ENCODE measurements at regions not wholly inside any gene's neighbourhood (a gene's known extent, or its start where the extent isn't known, plus 50 kb on each side); places are given as distances from the start of the nearest gene placed in this dataset.

- no peak for ATAC-seq
- no peak for DNase-seq
- 68% methylated on average over 8 of the region's 8 CpGs for WGBS (ENCODE audit: insufficient coverage, low coverage, low lambda C conversion rate, missing lambda C conversion rate)
- Histone ChIP-seq H3K27ac (no peak overlapping the region), H3K4me3 (no peak overlapping the region), H3K36me3 (no peaks in the 10 kb centered on the region), H3K4me1 (no peaks in the 10 kb centered on the region), H3K27me3 (no peaks in the 10 kb centered on the region), H3K9me3 (no peaks in the 10 kb centered on the region)
- TF ChIP-seq POLR2A (IDR thresholded peaks at IDR 0.05) (no peak), CTCF (IDR thresholded peaks at IDR 0.05) (no peak)
- intact Hi-C loops (cut with DNase I): no loop called here
Measured at GRCh38 chr5:34531751-34532360, 124.3 kb upstream of the RAI14 start.

GRCh38 chr5:34533582-34534522 lies 122.3 kb upstream of the RAI14 start:
- H3K27ac ChIP-seq: no peak overlapping the region
- H3K27me3 ChIP-seq: no peaks in the 10 kb centered on the region
- no peak for TF ChIP-seq CTCF (IDR thresholded peaks at IDR 0.05)
- no peak for TF ChIP-seq POLR2A (IDR thresholded peaks at IDR 0.05)
- H3K36me3 ChIP-seq: no peaks in the 10 kb centered on the region
- peak in 1 of 4 donors; percentile 49 for ATAC-seq
- DNase-seq: no peak
- H3K9me3 ChIP-seq: no peaks in the 10 kb centered on the region
- 40% methylated on average over 4 of the region's 4 CpGs for WGBS (ENCODE audit: insufficient coverage, low coverage, low lambda C conversion rate, missing lambda C conversion rate)
- H3K4me1 ChIP-seq: no peaks in the 10 kb centered on the region
- intact Hi-C loops (cut with DNase I): no loop called here
- no peak overlapping the region for H3K4me3 ChIP-seq

- WGBS (ENCODE audit: insufficient coverage, low coverage, low lambda C conversion rate, missing lambda C conversion rate): 50% methylated on average over 4 of the region's 4 CpGs
- Histone ChIP-seq H3K4me3 (no peak overlapping the region), H3K9me3 (no peaks in the 10 kb centered on the region), H3K27me3 (no peaks in the 10 kb centered on the region), H3K36me3 (no peaks in the 10 kb centered on the region), H3K27ac (no peak overlapping the region), H3K4me1 (no peaks in the 10 kb centered on the region)
- TF ChIP-seq CTCF (IDR thresholded peaks at IDR 0.05) (no peak), POLR2A (IDR thresholded peaks at IDR 0.05) (no peak)
- DNase-seq: no peak
- intact Hi-C loops (cut with DNase I): no loop called here
- peak in 1 of 4 donors; percentile 24 for ATAC-seq
Measured at GRCh38 chr5:34534523-34535103, 121.5 kb upstream of the RAI14 start.

GRCh38 chr5:34535433-34535832 lies 120.7 kb upstream of the RAI14 start:
- ATAC-seq: no peak
- TF ChIP-seq POLR2A (IDR thresholded peaks at IDR 0.05): no peak
- no peak for TF ChIP-seq CTCF (IDR thresholded peaks at IDR 0.05)
- no peak for DNase-seq
- no peak overlapping the region for H3K27ac ChIP-seq
- no peaks in the 10 kb centered on the region for H3K4me1 ChIP-seq
- no peaks in the 10 kb centered on the region for H3K27me3 ChIP-seq
- intact Hi-C loops (cut with DNase I): no loop called here
- H3K9me3 ChIP-seq: no peaks in the 10 kb centered on the region
- no peak overlapping the region for H3K4me3 ChIP-seq
- no peaks in the 10 kb centered on the region for H3K36me3 ChIP-seq
- 50% methylated on average over 1 of the region's 1 CpG for WGBS (ENCODE audit: insufficient coverage, low coverage, low lambda C conversion rate, missing lambda C conversion rate)

Data from right lobe of liver (tissue), 6 donors.